Glutamatergic neuron (in vitro differentiated cells): ENCODE measurements at regions not wholly inside any gene's neighbourhood (a gene's known extent, or its start where the extent isn't known, plus 50 kb on each side); places are given as distances from the start of the nearest gene placed in this dataset.

Source experiments
- DNase-seq: peaks from one replicate; pipeline ENCODE4 v3.0.0; 2022
- H3K27ac Mint-ChIP-seq: one replicate; pipeline ENCODE4 v1.8.0; 2020; ENCODE audit warnings: mild to moderate bottlenecking, mixed read lengths, inconsistent platforms; ENCODE audit not compliant: unreplicated experiment
- H3K27me3 Mint-ChIP-seq: one replicate; pipeline ENCODE4 v1.8.0; 2020; ENCODE audit warnings: mild to moderate bottlenecking, moderate library complexity, mixed read lengths, inconsistent platforms; ENCODE audit not compliant: unreplicated experiment
- H3K36me3 Mint-ChIP-seq: one replicate; pipeline ENCODE4 v1.8.0; 2020; ENCODE audit warnings: mild to moderate bottlenecking, mixed read lengths, inconsistent platforms; ENCODE audit not compliant: unreplicated experiment
- H3K4me1 Mint-ChIP-seq: one replicate; pipeline ENCODE4 v1.8.0; 2020; ENCODE audit warnings: mild to moderate bottlenecking, low read depth, mixed read lengths, inconsistent platforms; ENCODE audit not compliant: unreplicated experiment
- H3K4me3 Mint-ChIP-seq: one replicate; pipeline ENCODE4 v1.8.0; 2020; ENCODE audit warnings: mild to moderate bottlenecking, mixed read lengths, inconsistent platforms; ENCODE audit not compliant: unreplicated experiment
- H3K9me3 Mint-ChIP-seq: one replicate; pipeline ENCODE4 v1.8.0; 2020; ENCODE audit warnings: mild to moderate bottlenecking, moderate library complexity, mixed read lengths, inconsistent platforms; ENCODE audit not compliant: unreplicated experiment
- TF ChIP-seq, protein P1 (sequence below): fragments of 200-600 bp; sonication (generic); IDR thresholded peaks from one replicate; pipeline ENCODE4 v1.5.0; 2021; ENCODE audit not compliant: partially characterized antibody, unreplicated experiment

GRCh38 chr18:2139691-2140090, 431.6 kb downstream of the METTL4 start:
- no peak overlapping the region for H3K4me3 Mint-ChIP-seq
- H3K9me3 Mint-ChIP-seq = peaks cover 2% of the 10 kb centered on the region
- no peaks in the 10 kb centered on the region for H3K36me3 Mint-ChIP-seq
- TF ChIP-seq, protein P1, sequence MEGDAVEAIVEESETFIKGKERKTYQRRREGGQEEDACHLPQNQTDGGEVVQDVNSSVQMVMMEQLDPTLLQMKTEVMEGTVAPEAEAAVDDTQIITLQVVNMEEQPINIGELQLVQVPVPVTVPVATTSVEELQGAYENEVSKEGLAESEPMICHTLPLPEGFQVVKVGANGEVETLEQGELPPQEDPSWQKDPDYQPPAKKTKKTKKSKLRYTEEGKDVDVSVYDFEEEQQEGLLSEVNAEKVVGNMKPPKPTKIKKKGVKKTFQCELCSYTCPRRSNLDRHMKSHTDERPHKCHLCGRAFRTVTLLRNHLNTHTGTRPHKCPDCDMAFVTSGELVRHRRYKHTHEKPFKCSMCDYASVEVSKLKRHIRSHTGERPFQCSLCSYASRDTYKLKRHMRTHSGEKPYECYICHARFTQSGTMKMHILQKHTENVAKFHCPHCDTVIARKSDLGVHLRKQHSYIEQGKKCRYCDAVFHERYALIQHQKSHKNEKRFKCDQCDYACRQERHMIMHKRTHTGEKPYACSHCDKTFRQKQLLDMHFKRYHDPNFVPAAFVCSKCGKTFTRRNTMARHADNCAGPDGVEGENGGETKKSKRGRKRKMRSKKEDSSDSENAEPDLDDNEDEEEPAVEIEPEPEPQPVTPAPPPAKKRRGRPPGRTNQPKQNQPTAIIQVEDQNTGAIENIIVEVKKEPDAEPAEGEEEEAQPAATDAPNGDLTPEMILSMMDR = no peak
- no peak overlapping the region for H3K27ac Mint-ChIP-seq
- no peak for DNase-seq
- H3K27me3 Mint-ChIP-seq = no peaks in the 10 kb centered on the region
- H3K4me1 Mint-ChIP-seq = peaks cover 3% of the 10 kb centered on the region

DNA sequence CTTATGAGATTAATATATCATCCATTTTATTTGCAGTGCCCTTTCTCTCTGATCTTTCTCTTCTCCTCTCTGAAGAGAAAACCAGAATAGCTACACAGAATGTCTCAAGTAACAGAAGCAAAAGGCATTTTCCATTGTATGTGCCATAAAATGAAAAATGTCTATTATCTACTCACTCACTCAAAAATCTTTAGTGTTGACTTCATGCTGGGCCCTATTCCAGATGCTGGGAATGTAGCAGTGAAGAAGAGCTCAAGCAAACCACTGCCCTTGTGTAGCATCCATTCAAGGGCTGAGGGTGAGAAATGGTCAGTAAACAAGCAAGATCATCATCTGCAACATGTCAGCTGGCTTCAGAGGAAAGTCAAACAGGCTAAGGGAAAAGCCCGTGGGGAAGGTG, 427.7 kb downstream of the METTL4 start:
- no peak overlapping the region for H3K4me3 Mint-ChIP-seq
- DNase-seq = no peak
- no peak overlapping the region for H3K27ac Mint-ChIP-seq
- no peaks in the 10 kb centered on the region for H3K27me3 Mint-ChIP-seq
- H3K4me1 Mint-ChIP-seq = peaks cover 3% of the 10 kb centered on the region
- TF ChIP-seq, protein P1 = no peak
- H3K9me3 Mint-ChIP-seq = peaks cover 2% of the 10 kb centered on the region
- no peaks in the 10 kb centered on the region for H3K36me3 Mint-ChIP-seq

GRCh38 chr18:2144811-2145210, 426.5 kb downstream of the METTL4 start:
- Mint-ChIP-seq H3K4me1 (peaks cover 3% of the 10 kb centered on the region), H3K27ac (no peak overlapping the region), H3K9me3 (peaks cover 2% of the 10 kb centered on the region), H3K36me3 (no peaks in the 10 kb centered on the region), H3K27me3 (no peaks in the 10 kb centered on the region), H3K4me3 (no peak overlapping the region)
- TF ChIP-seq, protein P1 = no peak
- DNase-seq = no peak

GRCh38 chr18:2146092-2146491, 425.2 kb downstream of the METTL4 start:
- Mint-ChIP-seq H3K27me3 (no peaks in the 10 kb centered on the region), H3K36me3 (no peaks in the 10 kb centered on the region), H3K27ac (no peak overlapping the region), H3K9me3 (peaks cover 2% of the 10 kb centered on the region), H3K4me1 (peaks cover 3% of the 10 kb centered on the region), H3K4me3 (no peak overlapping the region)
- TF ChIP-seq, protein P1 = no peak
- no peak for DNase-seq

DNA sequence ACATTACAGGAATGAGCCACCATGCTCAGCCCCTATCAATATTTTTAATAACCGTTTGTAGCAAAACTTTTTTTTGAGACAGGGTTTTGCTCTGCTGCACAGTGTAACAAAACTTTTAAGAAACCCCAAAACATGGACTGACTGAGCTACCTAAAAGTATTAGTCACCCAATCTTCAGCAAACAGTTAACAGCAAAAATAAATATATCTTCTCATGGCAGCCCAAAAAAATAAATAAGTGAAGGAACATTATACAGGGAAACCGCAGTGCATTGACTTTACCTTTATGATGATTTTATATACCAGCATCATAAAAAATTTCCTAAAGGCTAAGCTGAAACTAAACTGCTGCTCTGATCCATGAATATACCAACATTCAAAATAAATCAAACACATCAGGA, 424.6 kb downstream of the METTL4 start:
- DNase-seq = no peak
- Mint-ChIP-seq H3K27me3 (no peaks in the 10 kb centered on the region), H3K9me3 (peaks cover 2% of the 10 kb centered on the region), H3K4me1 (peaks cover 3% of the 10 kb centered on the region), H3K27ac (no peak overlapping the region), H3K4me3 (no peak overlapping the region), H3K36me3 (no peaks in the 10 kb centered on the region)
- TF ChIP-seq, protein P1 = no peak
